Nephron progenitor cell (in vitro differentiated cells): ENCODE measurements at regions not wholly inside any gene's neighbourhood (a gene's known extent, or its start where the extent isn't known, plus 50 kb on each side); places are given as distances from the start of the nearest gene placed in this dataset.

Source experiments
- DNase-seq: peaks from one replicate; pipeline ENCODE4 v3.0.0; 2021
- H3K27ac Mint-ChIP-seq: 2 replicates; pipeline ENCODE4 v1.8.0; 2021; ENCODE audit warnings: mild to moderate bottlenecking, moderate library complexity, mixed read lengths
- H3K27me3 Mint-ChIP-seq: 2 replicates; pipeline ENCODE4 v1.8.0; 2021; ENCODE audit warnings: mild to moderate bottlenecking, low read depth, mixed read lengths; ENCODE audit not compliant: poor library complexity
- H3K36me3 Mint-ChIP-seq: 2 replicates; pipeline ENCODE4 v1.8.0; 2021; ENCODE audit warnings: low read depth, mixed read lengths
- H3K4me1 Mint-ChIP-seq: 2 replicates; pipeline ENCODE4 v1.8.0; 2021; ENCODE audit warnings: mixed read lengths
- H3K4me3 Mint-ChIP-seq: 2 replicates; pipeline ENCODE4 v1.8.0; 2021; ENCODE audit warnings: mild to moderate bottlenecking, moderate library complexity, mixed read lengths
- H3K9me3 Mint-ChIP-seq: 2 replicates; pipeline ENCODE4 v1.8.0; 2021; ENCODE audit warnings: mild to moderate bottlenecking, moderate library complexity, mixed read lengths
- TF ChIP-seq, protein P1 (sequence below): fragments of 200-600 bp; sonication (generic); IDR thresholded peaks from 2 replicates; pipeline ENCODE4 v1.5.0; 2021; ENCODE audit warnings: antibody characterized with exemption

DNA sequence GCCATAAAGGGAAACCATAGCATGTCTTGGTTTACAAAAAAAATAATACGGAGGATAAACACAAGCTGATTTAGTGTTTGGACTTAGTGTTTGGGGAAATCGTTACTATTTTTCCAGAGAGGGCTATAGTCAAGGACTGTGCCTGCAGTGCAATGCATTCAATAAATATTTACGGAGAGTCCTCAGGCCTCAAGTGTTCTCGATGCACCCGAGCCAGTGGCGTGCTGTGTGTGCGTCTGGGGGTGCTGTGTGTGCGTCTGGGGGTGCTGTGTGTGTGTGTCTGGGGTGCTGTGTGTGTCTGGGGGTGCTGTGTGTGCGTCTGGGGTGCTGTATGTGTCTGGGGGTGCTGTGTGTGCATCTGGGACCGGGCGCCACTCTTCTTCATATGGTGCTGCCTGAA lies 71.7 kb upstream of the GTF3A start:
- peaks cover 48% of the 10 kb centered on the region for H3K4me1 Mint-ChIP-seq
- no peaks in the 10 kb centered on the region for H3K9me3 Mint-ChIP-seq
- H3K27ac Mint-ChIP-seq, result peak overlapping the region; percentile 8
- H3K27me3 Mint-ChIP-seq, result peaks cover 10% of the 10 kb centered on the region
- no peak overlapping the region for H3K4me3 Mint-ChIP-seq
- no peak for DNase-seq
- H3K36me3 Mint-ChIP-seq, result no peaks in the 10 kb centered on the region
- TF ChIP-seq, protein P1, sequence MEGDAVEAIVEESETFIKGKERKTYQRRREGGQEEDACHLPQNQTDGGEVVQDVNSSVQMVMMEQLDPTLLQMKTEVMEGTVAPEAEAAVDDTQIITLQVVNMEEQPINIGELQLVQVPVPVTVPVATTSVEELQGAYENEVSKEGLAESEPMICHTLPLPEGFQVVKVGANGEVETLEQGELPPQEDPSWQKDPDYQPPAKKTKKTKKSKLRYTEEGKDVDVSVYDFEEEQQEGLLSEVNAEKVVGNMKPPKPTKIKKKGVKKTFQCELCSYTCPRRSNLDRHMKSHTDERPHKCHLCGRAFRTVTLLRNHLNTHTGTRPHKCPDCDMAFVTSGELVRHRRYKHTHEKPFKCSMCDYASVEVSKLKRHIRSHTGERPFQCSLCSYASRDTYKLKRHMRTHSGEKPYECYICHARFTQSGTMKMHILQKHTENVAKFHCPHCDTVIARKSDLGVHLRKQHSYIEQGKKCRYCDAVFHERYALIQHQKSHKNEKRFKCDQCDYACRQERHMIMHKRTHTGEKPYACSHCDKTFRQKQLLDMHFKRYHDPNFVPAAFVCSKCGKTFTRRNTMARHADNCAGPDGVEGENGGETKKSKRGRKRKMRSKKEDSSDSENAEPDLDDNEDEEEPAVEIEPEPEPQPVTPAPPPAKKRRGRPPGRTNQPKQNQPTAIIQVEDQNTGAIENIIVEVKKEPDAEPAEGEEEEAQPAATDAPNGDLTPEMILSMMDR, result no peak

DNA sequence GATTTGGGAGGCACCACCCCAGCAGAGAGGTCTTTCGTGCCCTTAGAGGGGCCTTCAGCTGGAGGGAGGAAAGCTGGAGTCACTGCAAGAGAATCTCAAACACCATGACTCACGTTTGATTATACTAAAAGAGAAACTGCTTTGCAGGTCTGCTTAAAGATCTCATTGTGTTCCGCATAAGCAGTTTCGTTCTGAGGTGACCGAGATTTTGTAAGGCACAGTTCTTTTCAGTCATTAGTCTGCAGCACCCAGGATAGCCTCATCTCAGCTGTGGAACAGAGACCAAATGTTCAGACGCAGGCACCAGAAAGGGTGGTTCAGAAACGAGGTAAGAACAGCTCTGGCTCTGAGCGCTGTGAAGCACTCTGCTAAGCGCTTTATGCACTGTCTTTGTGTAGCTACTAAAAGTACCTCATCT lies 71.2 kb upstream of the GTF3A start:
- no peak overlapping the region for H3K27ac Mint-ChIP-seq
- TF ChIP-seq, protein P1, result no peak

DNA sequence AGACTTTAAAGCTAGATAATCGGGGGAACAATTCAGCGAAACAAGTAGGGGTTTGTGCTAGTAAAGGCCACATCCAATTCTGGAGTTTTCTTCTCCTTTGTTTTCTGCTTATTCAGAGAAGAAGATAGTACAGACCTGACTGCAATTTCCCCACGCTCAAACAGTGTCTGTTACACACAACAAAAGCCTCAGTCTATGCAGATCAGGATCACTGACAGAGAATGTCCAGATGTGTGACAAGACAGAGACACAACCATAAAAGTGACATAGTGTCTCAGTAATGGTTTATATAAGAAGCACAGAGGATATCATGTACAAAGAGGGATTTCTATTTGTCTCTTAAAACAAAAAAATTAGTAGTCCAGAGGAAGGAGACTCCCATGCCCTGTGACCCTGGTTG lies 70.7 kb upstream of the GTF3A start:
- Mint-ChIP-seq H3K27ac (no peak overlapping the region), H3K36me3 (no peaks in the 10 kb centered on the region), H3K4me3 (no peak overlapping the region), H3K27me3 (peaks cover 12% of the 10 kb centered on the region), H3K4me1 (peaks cover 48% of the 10 kb centered on the region), H3K9me3 (no peaks in the 10 kb centered on the region)
- no peak for DNase-seq
- TF ChIP-seq, protein P1, result no peak

More for the DNA sequence above, 71.2 kb upstream of the GTF3A start:
- no peaks in the 10 kb centered on the region for H3K9me3 Mint-ChIP-seq
- no peak for DNase-seq
- no peaks in the 10 kb centered on the region for H3K36me3 Mint-ChIP-seq
- peaks cover 48% of the 10 kb centered on the region for H3K4me1 Mint-ChIP-seq
- peaks cover 11% of the 10 kb centered on the region for H3K27me3 Mint-ChIP-seq
- no peak overlapping the region for H3K4me3 Mint-ChIP-seq

DNA sequence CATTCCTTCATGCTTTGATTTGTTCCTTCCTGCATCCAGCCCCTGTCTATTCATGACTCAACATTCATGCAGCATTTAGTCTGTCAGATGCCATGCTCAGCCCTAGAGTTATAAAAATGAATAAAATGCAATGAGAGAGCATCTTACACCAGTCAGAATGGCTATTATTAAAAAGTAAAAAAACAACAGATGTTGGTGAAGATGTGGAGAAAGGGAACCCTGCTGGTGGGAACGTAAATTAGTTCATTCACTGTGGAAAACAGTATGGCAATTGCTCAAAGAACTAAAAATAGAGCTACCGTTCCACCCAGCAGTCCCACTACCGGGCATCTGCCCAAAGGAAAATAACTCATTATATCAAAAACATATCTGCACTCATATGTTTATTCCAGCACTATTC lies 70.0 kb upstream of the GTF3A start:
- Mint-ChIP-seq H3K4me1 (peaks cover 52% of the 10 kb centered on the region), H3K4me3 (no peak overlapping the region), H3K9me3 (no peaks in the 10 kb centered on the region), H3K27ac (peak overlapping the region; percentile 84), H3K27me3 (peaks cover 16% of the 10 kb centered on the region), H3K36me3 (no peaks in the 10 kb centered on the region)
- no peak for DNase-seq
- TF ChIP-seq, protein P1, result no peak

DNA sequence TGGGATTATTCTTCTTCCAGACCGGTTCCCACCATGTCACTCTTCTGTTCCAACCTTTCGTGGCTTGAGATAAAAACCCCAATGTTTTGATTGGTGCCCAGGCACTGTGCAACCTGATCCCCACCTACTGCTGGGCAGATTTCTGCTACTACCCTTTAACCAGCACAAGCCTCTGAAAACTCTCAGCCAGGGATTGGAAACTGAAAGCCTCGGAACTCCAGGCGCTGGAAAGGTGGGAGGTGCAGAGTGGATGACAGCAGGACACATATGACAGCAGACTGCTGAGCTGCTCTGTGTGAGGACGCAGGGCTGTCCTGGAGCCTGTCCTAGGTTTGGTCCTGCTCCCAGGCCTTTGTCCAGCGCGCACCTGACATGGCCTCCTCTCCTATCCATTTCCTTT lies 68.5 kb upstream of the GTF3A start:
- Mint-ChIP-seq H3K27ac (peak overlapping the region; percentile 92), H3K27me3 (peaks cover 16% of the 10 kb centered on the region)

DNA sequence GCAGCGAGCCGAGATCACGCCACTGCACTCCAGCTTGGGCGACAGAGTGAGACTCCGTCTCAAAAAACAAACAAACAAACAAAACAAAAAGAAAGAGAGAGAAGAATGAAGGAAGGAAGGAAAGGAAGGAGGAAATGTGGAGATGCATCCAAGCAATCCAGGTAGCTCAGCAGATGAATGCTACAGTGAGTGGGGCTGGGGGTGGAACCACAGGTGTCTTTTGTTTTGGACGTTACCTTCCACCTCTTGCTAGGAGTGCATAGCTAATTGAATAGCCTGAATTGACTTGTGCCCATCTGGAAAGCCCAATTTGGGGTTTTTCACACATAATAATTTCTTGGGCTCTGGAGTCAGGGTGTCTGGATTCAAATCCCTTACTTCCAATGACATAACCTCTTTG lies 66.0 kb upstream of the GTF3A start:
- TF ChIP-seq, protein P1, result no peak
- H3K36me3 Mint-ChIP-seq, result no peaks in the 10 kb centered on the region
- no peak for DNase-seq
- H3K4me1 Mint-ChIP-seq, result peaks cover 57% of the 10 kb centered on the region
- H3K27ac Mint-ChIP-seq, result no peak overlapping the region
- H3K4me3 Mint-ChIP-seq, result no peak overlapping the region
- H3K9me3 Mint-ChIP-seq, result no peaks in the 10 kb centered on the region
- peaks cover 20% of the 10 kb centered on the region for H3K27me3 Mint-ChIP-seq

More for the DNA sequence above, 68.5 kb upstream of the GTF3A start:
- peak; percentile 26 for DNase-seq
- Mint-ChIP-seq H3K36me3 (no peaks in the 10 kb centered on the region), H3K4me1 (peaks cover 52% of the 10 kb centered on the region), H3K9me3 (no peaks in the 10 kb centered on the region), H3K4me3 (peak overlapping the region; percentile 26)
- TF ChIP-seq, protein P1, result no peak
